SK-N-SH treated with all-trans-retinoic acid at 6 μM for 48 hours (cell line): ENCODE measurements at regions not wholly inside any gene's neighbourhood (a gene's known extent, or its start where the extent isn't known, plus 50 kb on each side); places are given as distances from the start of the nearest gene placed in this dataset.

Experiments used
- ESRRG ChIP-seq: fragments of 250-450 bp; sonication (Bioruptor Pico); IDR thresholded peaks from 2 replicates; pipeline ENCODE4 v1.6.1; 2021; ENCODE audit warnings: mild to moderate bottlenecking
- ISL1 ChIP-seq: fragments of 250-450 bp; sonication (Bioruptor Pico); IDR thresholded peaks from 2 replicates; pipeline ENCODE4 v2.1.2; 2022; ENCODE audit warnings: mild to moderate bottlenecking, moderate library complexity
- RARB ChIP-seq: fragments of 250-450 bp; sonication (Bioruptor Pico); IDR thresholded peaks from 2 replicates; pipeline ENCODE4 v1.8.0; 2021; ENCODE audit warnings: mild to moderate bottlenecking, moderate library complexity
- TF ChIP-seq, protein P1 (sequence below): fragments of 250-450 bp; sonication (Bioruptor Pico); IDR thresholded peaks from 2 replicates; pipeline ENCODE4 v1.5.1; 2020; ENCODE audit warnings: low read depth, mild to moderate bottlenecking, moderate library complexity
- TF ChIP-seq, protein P2 (sequence below): fragments of 250-450 bp; sonication (Bioruptor Pico); IDR thresholded peaks from 2 replicates; pipeline ENCODE4 v1.8.0; 2021; ENCODE audit warnings: low read depth, mild to moderate bottlenecking, moderate library complexity, borderline replicate concordance

DNA sequence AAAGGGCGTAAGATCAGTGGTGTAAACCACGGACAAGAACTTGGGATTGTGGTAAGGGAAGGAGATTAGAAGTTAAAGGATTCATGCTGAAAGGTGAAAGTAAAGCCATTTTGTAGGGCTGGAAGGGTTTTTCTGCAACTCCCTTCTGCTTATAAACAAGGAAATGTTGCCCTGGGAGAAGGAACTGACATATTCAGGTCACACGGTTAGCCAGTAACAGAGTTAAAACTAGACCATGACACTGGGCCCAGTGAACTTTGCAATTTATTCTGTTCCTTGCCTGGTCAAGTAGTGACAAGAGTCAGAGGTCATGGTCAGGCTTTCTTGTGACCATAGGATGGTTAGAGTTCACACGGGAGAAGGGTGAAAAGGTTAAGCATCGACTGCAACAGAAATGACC is 323.3 kb downstream of the DMRT2 start:
- TF ChIP-seq ISL1 (CRISPR knock-in tag) (no peak), ESRRG (CRISPR knock-in tag) (no peak), RARB (CRISPR knock-in tag) (no peak)
- TF ChIP-seq, protein P1, sequence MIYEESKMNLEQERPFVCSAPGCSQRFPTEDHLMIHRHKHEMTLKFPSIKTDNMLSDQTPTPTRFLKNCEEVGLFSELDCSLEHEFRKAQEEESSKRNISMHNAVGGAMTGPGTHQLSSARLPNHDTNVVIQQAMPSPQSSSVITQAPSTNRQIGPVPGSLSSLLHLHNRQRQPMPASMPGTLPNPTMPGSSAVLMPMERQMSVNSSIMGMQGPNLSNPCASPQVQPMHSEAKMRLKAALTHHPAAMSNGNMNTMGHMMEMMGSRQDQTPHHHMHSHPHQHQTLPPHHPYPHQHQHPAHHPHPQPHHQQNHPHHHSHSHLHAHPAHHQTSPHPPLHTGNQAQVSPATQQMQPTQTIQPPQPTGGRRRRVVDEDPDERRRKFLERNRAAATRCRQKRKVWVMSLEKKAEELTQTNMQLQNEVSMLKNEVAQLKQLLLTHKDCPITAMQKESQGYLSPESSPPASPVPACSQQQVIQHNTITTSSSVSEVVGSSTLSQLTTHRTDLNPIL (CRISPR knock-in tag) = no peak
- TF ChIP-seq, protein P2, sequence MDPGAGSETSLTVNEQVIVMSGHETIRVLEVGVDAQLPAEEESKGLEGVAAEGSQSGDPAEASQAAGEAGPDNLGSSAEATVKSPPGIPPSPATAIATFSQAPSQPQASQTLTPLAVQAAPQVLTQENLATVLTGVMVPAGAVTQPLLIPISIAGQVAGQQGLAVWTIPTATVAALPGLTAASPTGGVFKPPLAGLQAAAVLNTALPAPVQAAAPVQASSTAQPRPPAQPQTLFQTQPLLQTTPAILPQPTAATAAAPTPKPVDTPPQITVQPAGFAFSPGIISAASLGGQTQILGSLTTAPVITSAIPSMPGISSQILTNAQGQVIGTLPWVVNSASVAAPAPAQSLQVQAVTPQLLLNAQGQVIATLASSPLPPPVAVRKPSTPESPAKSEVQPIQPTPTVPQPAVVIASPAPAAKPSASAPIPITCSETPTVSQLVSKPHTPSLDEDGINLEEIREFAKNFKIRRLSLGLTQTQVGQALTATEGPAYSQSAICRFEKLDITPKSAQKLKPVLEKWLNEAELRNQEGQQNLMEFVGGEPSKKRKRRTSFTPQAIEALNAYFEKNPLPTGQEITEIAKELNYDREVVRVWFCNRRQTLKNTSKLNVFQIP (CRISPR knock-in tag) = no peak
